ENCODE measurements at regions not wholly inside any gene's neighbourhood (a gene's known extent, or its start where the extent isn't known, plus 50 kb on each side); places are given as distances from the start of the nearest gene placed in this dataset.
"Not testable (repeated sequence)": the region's sequence is repeated elsewhere in the genome, so short reads cannot be mapped to it uniquely, and the experiment has no call there.

- DNase-seq (ENCODE audit: low read depth in 2 of 3, low spot score in 2 of 3): no peak
Observed at GRCh38 chr1:99062192-99062591, 57.5 kb upstream of the PLPPR5 start.

GRCh38 chr1:99069146-99069545 lies 64.5 kb upstream of the PLPPR5 start:
- DNase-seq (ENCODE audit: low read depth in 2 of 3, low spot score in 2 of 3): no peak

GRCh38 chr1:99078529-99078928 lies 73.9 kb upstream of the PLPPR5 start:
- not testable (repeated sequence) for DNase-seq (ENCODE audit: low read depth in 2 of 3, low spot score in 2 of 3)

- DNase-seq (ENCODE audit: low read depth in 2 of 3, low spot score in 2 of 3): no peak
Observed at GRCh38 chr1:99082366-99082765, 77.7 kb upstream of the PLPPR5 start.

- DNase-seq (ENCODE audit: low read depth in 2 of 3, low spot score in 2 of 3): no peak
Observed at GRCh38 chr1:99083338-99083737, 78.7 kb upstream of the PLPPR5 start.

GRCh38 chr1:99084562-99084961 lies 79.9 kb upstream of the PLPPR5 start:
- no peak for DNase-seq (ENCODE audit: low read depth in 2 of 3, low spot score in 2 of 3)

- no peak for DNase-seq (ENCODE audit: low read depth in 2 of 3, low spot score in 2 of 3)
Observed at GRCh38 chr1:99086057-99086456, 81.4 kb upstream of the PLPPR5 start.

- DNase-seq (ENCODE audit: low read depth in 2 of 3, low spot score in 2 of 3): no peak
Observed at GRCh38 chr1:99098589-99098988, 93.9 kb upstream of the PLPPR5 start.

GRCh38 chr1:99106274-99106673 lies 101.6 kb upstream of the PLPPR5 start:
- no peak for DNase-seq (ENCODE audit: low read depth in 2 of 3, low spot score in 2 of 3)

- no peak for DNase-seq (ENCODE audit: low read depth in 2 of 3, low spot score in 2 of 3)
Observed at GRCh38 chr1:99107680-99108079, 103.0 kb upstream of the PLPPR5 start.

- DNase-seq (ENCODE audit: low read depth in 2 of 3, low spot score in 2 of 3): no peak
Observed at GRCh38 chr1:99110140-99111041, 105.7 kb upstream of the PLPPR5 start.

GRCh38 chr1:99115231-99115630 lies 110.6 kb upstream of the PLPPR5 start:
- DNase-seq (ENCODE audit: low read depth in 2 of 3, low spot score in 2 of 3): no peak

GRCh38 chr1:99119188-99119587 lies 114.5 kb upstream of the PLPPR5 start:
- no peak for DNase-seq (ENCODE audit: low read depth in 2 of 3, low spot score in 2 of 3)

GRCh38 chr1:99122039-99122438 lies 117.4 kb upstream of the PLPPR5 start:
- DNase-seq (ENCODE audit: low read depth in 2 of 3, low spot score in 2 of 3): no peak

GRCh38 chr1:99123936-99124335 lies 119.3 kb upstream of the PLPPR5 start:
- no peak for DNase-seq (ENCODE audit: low read depth in 2 of 3, low spot score in 2 of 3)

GRCh38 chr1:99131546-99131945 lies 126.9 kb upstream of the PLPPR5 start:
- DNase-seq (ENCODE audit: low read depth in 2 of 3, low spot score in 2 of 3): no peak

GRCh38 chr1:99133756-99134500 lies 129.3 kb upstream of the PLPPR5 start:
- DNase-seq (ENCODE audit: low read depth in 2 of 3, low spot score in 2 of 3): no peak

GRCh38 chr1:99137554-99138206 lies 126.6 kb upstream of the PLPPR4 start:
- DNase-seq (ENCODE audit: low read depth in 2 of 3, low spot score in 2 of 3): no peak

GRCh38 chr1:99139876-99140275 lies 124.4 kb upstream of the PLPPR4 start:
- DNase-seq (ENCODE audit: low read depth in 2 of 3, low spot score in 2 of 3): no peak

- DNase-seq (ENCODE audit: low read depth in 2 of 3, low spot score in 2 of 3): no peak
Observed at GRCh38 chr1:99146129-99146848, 118.0 kb upstream of the PLPPR4 start.

- DNase-seq (ENCODE audit: low read depth in 2 of 3, low spot score in 2 of 3): no peak
Observed at GRCh38 chr1:99149952-99150351, 114.3 kb upstream of the PLPPR4 start.

Measured in activated CD8-positive, alpha-beta memory T cell treated with anti-CD3 and anti-CD28 coated beads for 48 hours (primary cell).